K562 (cell line): ENCODE measurements at regions not wholly inside any gene's neighbourhood (a gene's known extent, or its start where the extent isn't known, plus 50 kb on each side); places are given as distances from the start of the nearest gene placed in this dataset.

Source experiments
- ATAC-seq: fragments of 200-7000 bp; cut with Tn5 transposase; 3 replicates; pipeline ENCODE4 v1.9.1; 2020; ENCODE audit warnings: moderate library complexity
- BruUV-seq: library from RNA; stranded (reverse); fragments of 400-500 nt; replicated peaks from 2 replicates; lab custom pipeline; 2021; lab: Mats Ljungman, UMichigan
- CTCF ChIA-PET: fragments of 300-600 bp; formaldehyde crosslinking; extraction: SDS; loops from one replicate; lab custom pipeline; 2021; ENCODE audit warnings: low intra/inter-chr PET ratio; lab: Yijun Ruan, JAX
- POLR2A ChIA-PET: fragments of 300-600, 350-650 bp; sonication (Branson Sonifier 250); formaldehyde crosslinking; extraction: SDS; loops from one replicate; lab custom pipeline; 2021; ENCODE audit warnings: antibody characterized with exemption, inconsistent platforms; lab: Yijun Ruan, JAX
- DNase-seq, 4 experiments: peaks; one replicate each; pipeline versions ENCODE4 v3.0.0 to v3.0.0-alpha.2; 2011 to 2018; ENCODE audit warnings: low spot score in 3 of 4, mixed read lengths in 3 of 4; ENCODE audit errors: extremely low read depth in 1 of 4
- FAIRE-seq: peaks from 2 replicates; lab custom pipeline; 2011; peaks lifted over from hg19 to GRCh38; lab: Jason Lieb, UNC
- H2AFZ ChIP-seq: 2 replicates; pipeline ENCODE4 v1.6.0; 2011; ENCODE audit warnings: low read depth, low read length, control low read depth, inconsistent platforms
- H3K27ac ChIP-seq: fragments of 200-600 bp; 3 replicates; pipeline ENCODE4 v1.8.0; 2011; ENCODE audit warnings: low read depth, mild to moderate bottlenecking, control low read depth, inconsistent platforms, low read length, moderate library complexity, mixed read lengths; ENCODE audit errors: extremely low read depth
- H3K27me3 ChIP-seq, 2 experiments: fragments of 300-600 bp in 1 of 2; 2 replicates in 1 of 2; 3 replicates in 1 of 2; pipeline versions ENCODE4 v1.6.0 to v1.8.0; 2011; ENCODE audit warnings: inconsistent platforms in 2 of 2, low read length in 2 of 2, mild to moderate bottlenecking in 1 of 2, mixed read lengths in 1 of 2, moderate library complexity in 1 of 2; ENCODE audit not compliant: control insufficient read depth in 2 of 2, insufficient read depth in 2 of 2
- H3K36me3 ChIP-seq: fragments of 300-600 bp; 3 replicates; pipeline ENCODE4 v1.8.0; 2011; ENCODE audit warnings: mild to moderate bottlenecking, low read length, inconsistent platforms; ENCODE audit not compliant: control insufficient read depth, insufficient read depth
- H3K4me1 ChIP-seq, 2 experiments: fragments of 200-600 bp in 1 of 2; replicated peaks in 1 of 2; 2 replicates in 1 of 2; 3 replicates in 1 of 2; pipeline versions ENCODE4 v1.5.1 to v1.8.0; 2011; ENCODE audit warnings: inconsistent platforms in 2 of 2, low read length in 2 of 2, mild to moderate bottlenecking in 1 of 2, mixed read lengths in 1 of 2, moderate library complexity in 1 of 2; ENCODE audit not compliant: control insufficient read depth in 2 of 2, insufficient read depth in 2 of 2
- H3K4me2 ChIP-seq: 2 replicates; pipeline ENCODE4 v1.6.1; 2011; ENCODE audit warnings: low read length, control low read depth, inconsistent platforms, mixed read lengths; ENCODE audit not compliant: insufficient read depth
- H3K4me3 ChIP-seq: fragments of 200-600 bp; sonication (generic), shearing (Covaris generic); 2 replicates; pipeline ENCODE4 v1.5.1; 2016; ENCODE audit warnings: control low read depth, inconsistent platforms
- H3K79me2 ChIP-seq: fragments of 200-600 bp; 3 replicates; pipeline ENCODE4 v1.8.0; 2011; ENCODE audit warnings: low read length, inconsistent platforms; ENCODE audit not compliant: control insufficient read depth, insufficient read depth
- H3K9ac ChIP-seq, 2 experiments: 2 replicates each; pipeline versions ENCODE4 v1.6.0 to v1.6.1; 2011; ENCODE audit warnings: low read depth in 2 of 2, low read length in 2 of 2, control low read depth in 1 of 2, inconsistent platforms in 1 of 2, mild to moderate bottlenecking in 1 of 2, mixed read lengths in 1 of 2; ENCODE audit not compliant: insufficient read depth in 1 of 2
- H3K9me1 ChIP-seq: one replicate; pipeline ENCODE4 v1.6.0; 2011; ENCODE audit warnings: inconsistent platforms, mild to moderate bottlenecking, low read length, moderate library complexity; ENCODE audit not compliant: control insufficient read depth, insufficient read depth
- H3K9me3 ChIP-seq: replicated peaks from 2 replicates; pipeline ENCODE4 v1.5.1; 2011; ENCODE audit warnings: low read depth, low read length, inconsistent platforms; ENCODE audit not compliant: control insufficient read depth, insufficient read depth
- H4K20me1 ChIP-seq: replicated peaks from 2 replicates; pipeline ENCODE4 v1.6.1; 2011; ENCODE audit warnings: low read length, inconsistent platforms, mixed read lengths; ENCODE audit not compliant: control insufficient read depth, insufficient read depth
- BCL6 ChIP-seq: fragments of 250-450 bp; sonication (Bioruptor Pico); IDR thresholded peaks from 2 replicates; pipeline ENCODE4 v1.4.0; 2020
- CBX2 ChIP-seq: fragments of 200-600 bp; sonication (generic); IDR thresholded peaks from one replicate; pipeline ENCODE4 v1.6.1; 2012; ENCODE audit warnings: mild to moderate bottlenecking, low read length, inconsistent platforms; ENCODE audit not compliant: insufficient read depth, poor library complexity, severe bottlenecking
- CEBPG ChIP-seq, 3 experiments: fragments of 200-800 bp in 1 of 3; sonication (Bioruptor generic) in 1 of 3; sonication (generic) in 1 of 3; formaldehyde crosslinking in 1 of 3; IDR thresholded peaks in 2 of 3; conservative IDR thresholded peaks in 1 of 3; 2 replicates each; pipeline versions ENCODE4 v1.6.1 to v1.8.0; 2016 to 2022; ENCODE audit warnings: missing compliant biosample characterization in 2 of 3, missing genetic modification characterization in 2 of 3, mild to moderate bottlenecking in 1 of 3, missing genetic modification reagents in 1 of 3
- CREB1 ChIP-seq, 2 experiments: sonication (generic) in 1 of 2; formaldehyde crosslinking in 1 of 2; IDR thresholded peaks; 2 replicates each; pipeline versions ENCODE4 v1.6.1 to v1.8.0; 2012 to 2022; ENCODE audit warnings: inconsistent platforms in 1 of 2, mild to moderate bottlenecking in 1 of 2, missing genetic modification reagents in 1 of 2, moderate library complexity in 1 of 2
- DPF2 ChIP-seq: fragments of 450-650 bp; IDR thresholded peaks from 2 replicates; pipeline ENCODE4 v1.6.1; 2016
- ETV1 ChIP-seq: fragments of 450-650 bp; conservative IDR thresholded peaks from 2 replicates; pipeline ENCODE4 v1.6.1; 2016; ENCODE audit warnings: missing genetic modification characterization, control low read depth, low read depth, missing compliant biosample characterization
- NR1H2 ChIP-seq: sonication (generic); formaldehyde crosslinking; IDR thresholded peaks from 2 replicates; pipeline ENCODE4 v1.4.0; 2020; ENCODE audit warnings: mild to moderate bottlenecking, missing genetic modification reagents
- PBX2 ChIP-seq, 2 experiments: IDR thresholded peaks in 1 of 2; conservative IDR thresholded peaks in 1 of 2; 2 replicates each; pipeline ENCODE4 v1.6.1; 2016; ENCODE audit warnings: low read depth in 2 of 2, mild to moderate bottlenecking in 1 of 2, missing compliant biosample characterization in 1 of 2, missing genetic modification characterization in 1 of 2, moderate library complexity in 1 of 2
- POLR2B ChIP-seq: fragments of 450-650 bp; IDR thresholded peaks from 2 replicates; pipeline ENCODE4 v1.6.1; 2018; ENCODE audit warnings: low read depth; ENCODE audit not compliant: partially characterized antibody
- RBBP5 ChIP-seq: fragments of 200-600 bp; sonication (generic); IDR thresholded peaks from 2 replicates; pipeline ENCODE4 v1.6.1; 2012; ENCODE audit warnings: borderline replicate concordance, mild to moderate bottlenecking, low read length, control low read depth, inconsistent platforms; ENCODE audit not compliant: insufficient read depth, poor library complexity, severe bottlenecking
- ZBTB17 ChIP-seq: fragments of 450-650 bp; formaldehyde crosslinking; IDR thresholded peaks from 2 replicates; pipeline ENCODE4 v1.4.0; 2020; ENCODE audit warnings: mild to moderate bottlenecking
- ZBTB34 ChIP-seq: fragments of 250-450 bp; sonication (Bioruptor Pico); IDR thresholded peaks from 2 replicates; pipeline ENCODE4 v1.8.0; 2021; ENCODE audit warnings: mild to moderate bottlenecking, moderate library complexity
- ZNF124 ChIP-seq: sonication (generic); formaldehyde crosslinking; IDR thresholded peaks from 2 replicates; pipeline ENCODE4 v1.8.1; 2022; ENCODE audit warnings: missing genetic modification reagents
- ZNF699 ChIP-seq: fragments of 250-450 bp; sonication (Bioruptor Pico); IDR thresholded peaks from 2 replicates; pipeline ENCODE4 v1.8.0; 2021; ENCODE audit warnings: mild to moderate bottlenecking, moderate library complexity; ENCODE audit not compliant: insufficient replicate concordance
- WGBS: fragments of 100-300 bp; shearing (Covaris generic); methylation state at CpG from one replicate; pipeline ENCODE4 v1.1.6; 2016; ENCODE audit warnings: low coverage, mixed read lengths; ENCODE audit not compliant: insufficient coverage; ENCODE audit errors: missing lambda C conversion rate; 5-methylcytosine and 5-hydroxymethylcytosine counted together
- in situ Hi-C: fragments of 300-500 bp; cut with MboI; formaldehyde crosslinking; loops from 4 replicates; pipeline ENCODE4 v1.15.0; 2018; ENCODE audit warnings: inconsistent platforms, mixed read lengths
- intact Hi-C: fragments of 100-400 bp; cut with micrococcal nuclease; formaldehyde crosslinking; loops from 2 replicates; pipeline ENCODE4 v1.14.2; 2022

DNA sequence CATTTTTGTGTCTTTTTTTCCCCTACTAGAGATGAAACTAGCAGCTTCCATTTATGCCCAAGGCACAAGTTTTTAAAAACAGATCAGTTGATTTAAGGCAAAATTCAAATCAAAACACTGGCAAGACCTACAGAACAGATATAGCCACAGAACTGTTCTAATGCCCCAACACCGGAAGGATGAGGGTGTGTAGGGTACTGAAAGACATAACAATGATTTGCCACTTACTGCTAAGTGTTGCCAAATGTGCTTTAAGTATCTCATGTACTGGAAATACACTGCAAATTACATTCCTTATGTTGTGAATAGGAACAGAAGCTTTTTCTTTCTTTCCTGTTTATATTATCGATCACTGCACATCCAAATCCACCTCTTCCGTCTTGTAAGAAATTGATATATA lies 189.0 kb downstream of the CETN3 start:
- H3K4me3 ChIP-seq: no peak overlapping the region
- no peak for ATAC-seq
- H3K4me1 ChIP-seq: no peaks in the 10 kb centered on the region
- intact Hi-C loops: no loop called here
- no peak overlapping the region for H2AFZ ChIP-seq
- no peak overlapping the region for H3K4me2 ChIP-seq
- no peak overlapping the region for H3K27ac ChIP-seq
- in situ Hi-C loops: no loop called here
- no peaks in the 10 kb centered on the region; a peak in 1 of 5 replicates for H3K27me3 ChIP-seq
- FAIRE-seq: no peak
- no peaks in the 10 kb centered on the region for H3K79me2 ChIP-seq
- no peak overlapping the region for H3K9ac ChIP-seq
- H4K20me1 ChIP-seq: no peaks in the 10 kb centered on the region
- H3K9me3 ChIP-seq: no peaks in the 10 kb centered on the region
- CTCF ChIA-PET: no interaction called here
- DNase-seq: no peak
- POLR2A ChIA-PET: interaction anchor here (1.5 kb wide), 1 partner anchor 10 kb away, joined by 3 read pairs; no protein-coding TSS in a partner anchor
- H3K36me3 ChIP-seq: no peaks in the 10 kb centered on the region
- 0% methylated on average over 3 of the region's 3 CpGs for WGBS
- H3K9me1 ChIP-seq: no peaks in the 10 kb centered on the region
- BruUV-seq: no TSS peak
- no peak for TF ChIP-seq BCL6 (CRISPR knock-in tag)
- no peak for TF ChIP-seq ZBTB17 (CRISPR knock-in tag)
- TF ChIP-seq NR1H2 (CRISPR knock-in tag): no peak
- no peak for TF ChIP-seq ETV1
- no peak for TF ChIP-seq CREB1 (IDR thresholded peaks at IDR 0.05)
- no peak for TF ChIP-seq CREB1 (CRISPR knock-in tag; IDR thresholded peaks at IDR 0.05)
- TF ChIP-seq ZBTB34 (CRISPR knock-in tag): no peak
- no peak for TF ChIP-seq ZNF124 (CRISPR knock-in tag)
- TF ChIP-seq CBX2: no peak
- no peak for TF ChIP-seq RBBP5
- no peak for TF ChIP-seq CEBPG (CRISPR knock-in tag; IDR thresholded peaks at IDR 0.05)
- TF ChIP-seq CEBPG (tag; conservative IDR thresholded peaks at IDR 0.05 in 1 of 2, IDR thresholded peaks at IDR 0.05 in 1 of 2): no peak
- TF ChIP-seq ZNF699 (CRISPR knock-in tag): no peak
- no peak for TF ChIP-seq PBX2 (CRISPR knock-in tag; IDR thresholded peaks at IDR 0.05; ENCODE audit: low read depth)
- no peak for TF ChIP-seq PBX2 (tag; conservative IDR thresholded peaks at IDR 0.05; ENCODE audit: low read depth)
- TF ChIP-seq DPF2: no peak
- TF ChIP-seq POLR2B: no peak
